ENCODE measurements at regions not wholly inside any gene's neighbourhood (a gene's known extent, or its start where the extent isn't known, plus 50 kb on each side); places are given as distances from the start of the nearest gene placed in this dataset.

DNA sequence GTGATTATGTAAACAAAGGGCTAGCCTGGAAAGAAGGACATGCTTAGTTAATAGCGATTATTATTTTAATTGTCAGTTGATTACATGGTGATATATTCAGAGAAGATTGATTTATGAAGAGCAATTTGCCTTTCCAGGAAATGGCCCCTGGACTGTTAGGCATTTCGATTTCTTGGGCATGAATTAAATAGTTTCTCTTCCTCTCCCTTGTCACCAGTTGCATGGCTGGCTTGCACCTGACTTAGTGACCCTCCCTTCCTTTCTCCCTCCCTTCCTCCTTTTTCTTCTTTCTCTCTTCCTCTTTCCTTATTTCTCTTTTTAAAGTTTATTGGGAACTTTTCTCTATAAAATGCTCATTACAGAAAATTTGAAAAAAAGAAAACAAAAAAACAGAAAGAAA is 235.4 kb downstream of the CDC5L start:
- no peak for DNase-seq (ENCODE audit: low read depth)
- TF ChIP-seq, protein P1, sequence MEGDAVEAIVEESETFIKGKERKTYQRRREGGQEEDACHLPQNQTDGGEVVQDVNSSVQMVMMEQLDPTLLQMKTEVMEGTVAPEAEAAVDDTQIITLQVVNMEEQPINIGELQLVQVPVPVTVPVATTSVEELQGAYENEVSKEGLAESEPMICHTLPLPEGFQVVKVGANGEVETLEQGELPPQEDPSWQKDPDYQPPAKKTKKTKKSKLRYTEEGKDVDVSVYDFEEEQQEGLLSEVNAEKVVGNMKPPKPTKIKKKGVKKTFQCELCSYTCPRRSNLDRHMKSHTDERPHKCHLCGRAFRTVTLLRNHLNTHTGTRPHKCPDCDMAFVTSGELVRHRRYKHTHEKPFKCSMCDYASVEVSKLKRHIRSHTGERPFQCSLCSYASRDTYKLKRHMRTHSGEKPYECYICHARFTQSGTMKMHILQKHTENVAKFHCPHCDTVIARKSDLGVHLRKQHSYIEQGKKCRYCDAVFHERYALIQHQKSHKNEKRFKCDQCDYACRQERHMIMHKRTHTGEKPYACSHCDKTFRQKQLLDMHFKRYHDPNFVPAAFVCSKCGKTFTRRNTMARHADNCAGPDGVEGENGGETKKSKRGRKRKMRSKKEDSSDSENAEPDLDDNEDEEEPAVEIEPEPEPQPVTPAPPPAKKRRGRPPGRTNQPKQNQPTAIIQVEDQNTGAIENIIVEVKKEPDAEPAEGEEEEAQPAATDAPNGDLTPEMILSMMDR (IDR thresholded peaks at IDR 0.05; ENCODE audit: insufficient read depth, low read depth, low read length, missing control alignments) = no peak
- H3K4me3 ChIP-seq (ENCODE audit: low read length) = no peak overlapping the region

DNA sequence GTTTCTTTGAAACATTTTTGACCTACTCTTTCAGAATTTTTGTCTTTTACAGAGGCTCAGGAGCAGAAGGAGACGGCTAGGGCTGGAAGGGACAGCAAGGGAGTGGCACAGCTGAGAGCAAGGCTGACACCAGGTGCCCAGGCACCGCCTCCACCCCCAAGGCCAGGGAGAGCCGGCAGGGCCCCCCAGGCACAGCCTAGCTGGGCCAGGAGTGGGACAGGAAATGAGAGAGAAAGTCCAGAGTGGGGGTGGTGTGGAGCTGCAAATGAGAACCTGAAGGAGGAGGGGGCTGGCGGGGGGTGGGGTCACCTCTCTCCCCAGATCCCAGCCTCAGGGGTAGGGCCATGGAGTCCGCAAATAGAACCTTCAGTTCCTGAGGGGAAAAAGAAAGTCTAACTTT is 236.7 kb downstream of the CDC5L start:
- DNase-seq (ENCODE audit: low read depth) = no peak
- TF ChIP-seq, protein P1 (IDR thresholded peaks at IDR 0.05; ENCODE audit: insufficient read depth, low read depth, low read length, missing control alignments) = no peak
- H3K4me3 ChIP-seq (ENCODE audit: low read length) = no peak overlapping the region

DNA sequence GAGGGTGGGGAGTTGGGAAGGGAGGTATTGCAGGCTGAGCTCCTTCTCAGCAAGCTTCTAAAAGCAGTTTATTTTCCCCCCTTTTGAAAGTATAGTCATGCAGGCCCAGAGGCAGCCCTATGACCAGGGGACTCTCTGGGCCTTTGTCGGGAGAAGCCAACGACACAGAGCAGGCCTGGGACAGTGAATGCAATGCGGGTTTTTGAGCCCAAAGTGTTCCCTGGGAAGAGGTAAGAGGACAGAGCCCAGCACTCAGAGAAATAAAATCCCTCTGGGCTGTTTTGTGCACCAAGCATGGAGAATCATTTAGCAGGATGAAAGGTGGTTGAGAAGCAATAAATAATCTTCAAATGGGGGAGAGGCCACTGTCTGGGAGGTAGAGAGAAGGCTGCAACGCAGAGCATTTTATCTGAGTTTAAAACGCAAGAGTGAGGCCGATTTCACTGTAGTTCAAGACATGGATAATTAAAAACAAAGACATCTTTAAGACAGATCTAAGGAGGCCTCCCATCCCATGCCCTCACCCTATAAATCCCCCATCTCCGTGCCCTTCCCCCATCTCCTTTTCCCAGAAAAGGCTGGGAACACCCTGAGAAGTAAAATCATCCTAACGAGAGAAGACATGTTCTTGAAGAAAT is 237.5 kb downstream of the CDC5L start:
- DNase-seq (ENCODE audit: low read depth) = no peak
- no peak overlapping the region for H3K4me3 ChIP-seq (ENCODE audit: low read length)
- TF ChIP-seq, protein P1 (IDR thresholded peaks at IDR 0.05; ENCODE audit: insufficient read depth, low read depth, low read length, missing control alignments) = no peak

DNA sequence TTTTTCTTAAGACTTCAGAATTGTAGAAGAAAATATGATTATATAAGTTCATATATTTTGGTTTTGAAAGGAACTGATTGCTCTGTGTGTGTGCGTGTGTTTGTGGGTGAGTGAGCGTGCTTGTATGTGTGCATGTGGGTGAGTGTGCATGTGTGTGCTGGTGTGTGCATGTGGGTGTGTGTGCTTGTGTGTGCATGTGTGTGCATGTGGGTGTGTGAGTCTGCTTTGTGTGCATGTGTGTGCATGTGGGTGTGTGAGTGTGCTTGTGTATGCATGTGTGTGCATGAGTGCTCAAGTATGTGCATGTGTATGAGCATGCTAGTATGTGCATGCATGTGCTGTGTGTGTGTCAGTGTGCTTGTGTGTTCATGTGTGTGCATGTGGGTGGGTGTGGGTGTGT is 238.5 kb downstream of the CDC5L start:
- no peak for DNase-seq (ENCODE audit: low read depth)
- TF ChIP-seq, protein P1 (IDR thresholded peaks at IDR 0.05; ENCODE audit: insufficient read depth, low read depth, low read length, missing control alignments) = no peak

DNA sequence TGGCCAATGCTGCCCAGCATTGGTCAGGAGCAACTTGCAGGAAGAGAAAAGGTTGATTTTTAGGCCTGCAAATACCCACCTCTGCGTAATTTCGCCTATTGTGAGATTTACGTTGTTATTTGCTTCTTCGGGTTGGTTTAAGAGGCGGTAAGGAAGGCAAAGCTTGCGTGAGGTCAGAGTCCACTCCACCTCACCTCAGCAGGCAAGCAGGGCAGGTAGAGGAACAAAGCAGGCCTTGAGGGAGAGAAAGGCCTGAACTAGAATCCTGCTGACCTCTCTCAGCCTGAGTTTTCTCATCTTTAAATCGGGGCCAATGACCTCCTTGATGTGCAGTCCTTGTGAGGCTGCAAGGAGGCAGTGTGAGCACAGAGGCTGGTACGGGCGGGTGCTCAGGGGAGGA is 239.1 kb downstream of the CDC5L start:
- TF ChIP-seq, protein P1 (IDR thresholded peaks at IDR 0.05; ENCODE audit: insufficient read depth, low read depth, low read length, missing control alignments) = no peak
- DNase-seq (ENCODE audit: low read depth) = no peak
- H3K4me3 ChIP-seq (ENCODE audit: low read length) = no peak overlapping the region

More for the DNA sequence above, 238.5 kb downstream of the CDC5L start:
- no peak overlapping the region for H3K4me3 ChIP-seq (ENCODE audit: low read length)

DNA sequence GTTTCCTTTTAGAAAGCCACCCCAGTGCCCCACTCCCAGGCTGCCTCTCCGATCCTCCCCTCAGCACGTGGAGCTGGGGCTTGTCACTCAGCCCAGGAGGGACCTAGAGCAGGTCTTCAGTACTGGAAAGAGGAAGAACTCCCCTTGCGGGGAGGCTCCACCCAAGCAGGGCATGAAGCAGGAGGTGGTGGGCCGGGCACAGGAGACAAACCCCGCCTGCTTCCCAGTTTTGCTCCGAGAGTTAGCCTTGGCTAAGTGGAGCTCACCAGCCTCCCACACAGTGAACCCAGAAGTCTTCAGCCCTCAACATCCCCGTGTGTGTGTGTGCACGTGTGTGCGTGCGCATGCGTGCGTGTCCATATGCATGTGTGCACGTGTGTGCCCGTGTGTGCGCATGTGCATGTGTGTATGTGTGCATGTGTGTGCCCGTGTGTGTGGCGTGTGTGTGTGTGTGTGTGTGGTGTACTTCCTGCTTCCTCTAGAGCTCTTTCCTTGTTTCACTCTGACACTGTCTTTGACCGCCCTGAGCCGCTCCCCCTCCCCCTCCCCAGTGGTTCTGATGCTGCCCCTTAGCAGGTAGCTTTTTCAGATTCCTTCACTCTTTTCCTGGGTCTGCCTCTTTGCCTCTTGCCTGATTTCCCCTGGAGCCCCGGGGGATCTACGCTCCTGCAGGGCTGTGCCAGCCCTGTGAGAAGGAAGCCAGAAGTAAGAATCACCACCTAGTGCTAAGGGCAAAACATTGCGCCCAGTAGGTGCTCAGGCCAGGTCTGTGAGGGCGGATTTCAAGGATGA is 239.8 kb downstream of the CDC5L start:
- H3K4me3 ChIP-seq (ENCODE audit: low read length) = no peak overlapping the region
- DNase-seq (ENCODE audit: low read depth) = no peak
- TF ChIP-seq, protein P1 (IDR thresholded peaks at IDR 0.05; ENCODE audit: insufficient read depth, low read depth, low read length, missing control alignments) = no peak

All from epithelial cell of esophagus (primary cell).